Adrenal gland (tissue), 5 donors: ENCODE measurements at regions not wholly inside any gene's neighbourhood (a gene's known extent, or its start where the extent isn't known, plus 50 kb on each side); places are given as distances from the start of the nearest gene placed in this dataset.

ENCODE experiments used
- CTCF ChIP-seq, 6 experiments: fragments of 450-650 bp in 4 of 6; fragments of 200-600 bp in 2 of 6; sonication (generic) in 1 of 6; IDR thresholded peaks; 1 replicate in 5 of 6; 2 replicates in 1 of 6; pipeline versions ENCODE4 v1.5.1 to v1.8.0; 2016 to 2021; ENCODE audit warnings: antibody characterized with exemption in 6 of 6, mild to moderate bottlenecking in 2 of 6, moderate library complexity in 1 of 6
- POLR2A ChIP-seq, 2 donors: fragments of 450-650 bp; IDR thresholded peaks; one replicate each; pipeline ENCODE4 v1.6.1; 2017; ENCODE audit warnings: antibody characterized with exemption in 2 of 2, mild to moderate bottlenecking in 2 of 2, moderate library complexity in 1 of 2
- donor health status: DM: no; HTN: no; CAD: no.

GRCh38 chr4:106604319-106605051 is 235.9 kb upstream of the GIMD1 start:
- TF ChIP-seq CTCF (IDR thresholded peaks at IDR 0.05) (no peak), POLR2A (IDR thresholded peaks at IDR 0.05) (no peak)
